HG02840 (cell line): ENCODE measurements at regions not wholly inside any gene's neighbourhood (a gene's known extent, or its start where the extent isn't known, plus 50 kb on each side); places are given as distances from the start of the nearest gene placed in this dataset.

Experiments
- ATAC-seq: cut with Tn5 transposase; IDR thresholded peaks from one replicate; pipeline ENCODE4 v1.9.1; 2021; ENCODE audit warnings: mild to moderate bottlenecking, moderate library complexity, moderate number of reproducible peaks; ENCODE audit not compliant: unreplicated experiment, low FRiP score

DNA sequence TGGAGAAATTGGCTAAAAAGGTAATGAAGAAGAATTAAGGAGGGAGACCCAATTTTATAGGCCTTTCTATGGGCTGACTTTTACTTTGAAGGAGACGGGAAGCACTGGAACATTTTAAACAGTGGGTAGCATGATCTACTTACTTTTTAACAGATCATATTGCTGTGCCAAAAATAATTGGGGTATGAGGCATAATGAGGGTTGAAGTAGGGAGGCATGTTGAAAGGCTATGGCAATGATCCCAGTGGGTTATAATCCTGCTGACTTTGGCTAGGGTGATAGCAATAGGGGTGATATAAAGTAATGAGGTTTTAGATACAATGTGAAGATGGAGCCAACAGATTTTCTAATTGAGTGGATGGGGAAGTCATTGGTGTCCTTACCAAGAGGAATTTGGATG, 73.2 kb downstream of the GPR37 start:
- ATAC-seq = no peak

DNA sequence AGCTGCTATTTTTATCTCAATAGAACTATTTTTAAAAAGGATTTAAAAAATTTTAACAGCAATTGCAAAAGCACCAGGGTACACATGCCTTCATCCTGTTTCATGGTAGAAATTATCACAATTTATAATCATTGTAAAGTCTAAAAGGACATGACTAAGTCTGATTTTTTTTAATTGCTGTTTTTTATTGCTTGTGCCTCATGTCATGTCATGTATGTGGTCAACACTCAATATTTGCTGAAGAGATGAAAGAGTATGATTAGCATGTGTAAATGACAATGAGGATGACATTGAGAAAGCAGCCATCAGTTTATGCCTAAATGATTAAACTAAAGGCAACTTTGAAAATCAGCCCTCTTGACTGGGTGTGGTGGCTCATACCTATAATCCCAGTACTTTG, 74.8 kb downstream of the GPR37 start:
- ATAC-seq = no peak

DNA sequence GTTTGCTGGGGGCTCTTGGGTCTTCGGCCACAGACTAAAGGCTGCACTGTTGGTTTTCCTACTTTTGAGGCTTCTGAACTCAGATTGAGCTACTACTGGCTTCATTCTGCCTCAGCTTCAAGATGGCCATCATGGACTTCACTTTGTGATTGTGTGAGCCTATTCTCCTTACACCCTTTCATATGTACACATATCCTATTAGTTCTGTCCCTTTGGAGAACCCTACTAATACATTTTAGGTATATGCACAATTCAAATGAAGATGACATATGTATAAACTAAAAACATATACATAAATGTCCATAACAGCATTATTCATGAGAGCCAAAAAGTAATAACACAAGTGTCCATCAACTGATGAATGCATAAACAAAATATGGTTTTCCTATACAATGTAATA, 75.7 kb downstream of the GPR37 start:
- no peak for ATAC-seq

DNA sequence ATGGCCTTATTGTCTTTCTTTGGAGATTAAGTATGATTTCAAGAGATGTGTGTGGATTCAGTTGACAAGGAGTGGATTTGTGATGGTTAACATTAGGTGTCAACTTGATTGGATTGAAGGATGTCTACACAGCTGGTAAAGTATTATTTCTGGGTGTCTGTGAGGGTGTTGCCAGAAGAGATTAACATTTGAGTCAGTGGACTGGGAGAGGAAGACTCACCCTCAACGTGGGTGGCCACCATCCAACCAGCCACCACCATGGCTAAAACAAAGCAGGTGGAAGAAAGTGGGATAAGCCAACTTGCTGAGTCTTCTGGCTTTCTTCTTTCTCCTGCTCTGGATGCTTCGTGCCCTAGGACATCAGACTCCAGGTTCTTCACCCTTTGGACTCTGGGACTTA, 76.1 kb downstream of the GPR37 start:
- ATAC-seq = no peak

DNA sequence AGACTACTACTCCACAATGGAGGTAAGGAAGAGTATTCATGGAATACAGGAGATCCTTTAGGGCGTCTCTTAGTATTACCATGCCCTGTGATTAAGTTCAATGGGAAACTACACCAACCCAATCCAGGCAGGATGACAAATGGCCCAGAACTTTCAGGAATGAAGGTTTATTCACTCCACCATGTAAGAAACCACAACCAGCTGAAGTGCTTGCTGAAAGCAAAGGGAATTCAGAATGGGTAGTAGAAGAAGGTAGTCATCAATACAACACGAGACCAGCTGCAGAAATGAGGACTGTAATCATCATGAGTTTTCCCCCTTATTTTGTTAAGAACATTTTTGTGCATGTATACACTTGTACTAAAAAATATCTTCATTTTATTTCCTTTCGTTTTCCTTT, 76.6 kb downstream of the GPR37 start:
- ATAC-seq = no peak

DNA sequence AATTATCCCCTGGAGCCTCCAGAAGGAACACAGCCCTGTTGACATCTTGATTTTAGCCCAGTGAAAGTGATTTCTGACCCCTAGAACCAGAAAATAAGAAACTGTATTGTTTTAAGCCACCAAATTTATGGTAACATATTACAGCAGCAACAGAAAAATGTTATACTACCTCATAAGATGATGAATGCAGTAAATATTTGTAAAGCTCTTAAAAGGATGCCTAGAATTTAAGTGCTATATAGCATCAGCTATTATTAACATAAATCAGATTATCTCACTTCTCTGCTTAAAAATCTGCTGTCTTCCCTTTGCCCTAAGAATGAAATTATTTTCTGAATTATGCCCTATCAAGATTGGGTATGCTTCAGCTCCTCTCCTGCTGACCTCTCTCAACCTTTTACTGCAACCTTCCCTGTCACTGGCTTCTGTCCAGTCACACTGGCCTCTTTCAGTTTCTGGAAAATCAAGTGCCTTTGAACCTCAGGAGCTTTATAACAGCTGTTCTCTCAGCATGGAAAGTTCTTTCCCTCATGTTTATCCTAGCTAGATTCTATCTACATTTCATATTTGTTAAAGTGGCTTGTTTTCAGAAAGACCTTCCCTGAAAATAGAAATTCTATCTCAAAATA, 78.9 kb downstream of the GPR37 start:
- no peak for ATAC-seq

DNA sequence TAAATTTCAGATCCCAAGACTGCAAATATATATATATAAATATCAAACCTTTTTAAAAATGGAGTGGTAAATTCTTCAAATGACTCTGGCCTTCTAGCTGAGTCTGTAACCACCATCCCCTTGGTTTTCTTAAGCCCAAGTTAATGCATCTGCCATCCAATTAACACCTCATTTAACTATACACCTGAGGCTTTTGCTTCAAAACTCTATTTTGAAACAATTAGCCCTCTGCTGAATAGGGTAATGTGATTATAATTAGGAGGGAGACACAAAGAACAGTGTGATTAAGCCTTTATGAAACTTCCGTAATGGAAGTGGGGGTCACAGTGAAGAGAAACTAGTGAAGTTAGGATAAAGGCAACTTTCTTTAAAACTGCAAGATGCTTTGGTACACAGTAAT, 83.6 kb downstream of the GPR37 start:
- ATAC-seq = no peak

DNA sequence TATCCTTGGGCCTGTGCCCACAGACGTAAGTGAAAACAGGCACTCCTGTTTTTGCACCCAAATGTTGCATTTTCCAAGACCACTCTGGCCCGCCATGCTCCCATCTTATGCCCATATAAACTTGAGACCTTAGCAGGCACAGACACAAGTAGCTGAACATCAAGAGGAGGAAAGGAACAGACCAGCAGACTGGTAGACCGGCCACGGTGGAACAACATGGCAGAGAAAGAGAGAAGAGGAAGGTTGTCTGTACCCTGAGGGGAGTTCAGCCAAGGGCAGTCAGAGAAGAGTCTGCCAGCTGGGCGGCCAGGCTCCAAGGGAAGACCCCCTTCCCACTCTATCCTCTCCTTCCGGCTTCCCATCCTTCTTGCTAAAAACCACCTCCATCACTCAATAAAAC, 85.3 kb downstream of the GPR37 start:
- no peak for ATAC-seq

DNA sequence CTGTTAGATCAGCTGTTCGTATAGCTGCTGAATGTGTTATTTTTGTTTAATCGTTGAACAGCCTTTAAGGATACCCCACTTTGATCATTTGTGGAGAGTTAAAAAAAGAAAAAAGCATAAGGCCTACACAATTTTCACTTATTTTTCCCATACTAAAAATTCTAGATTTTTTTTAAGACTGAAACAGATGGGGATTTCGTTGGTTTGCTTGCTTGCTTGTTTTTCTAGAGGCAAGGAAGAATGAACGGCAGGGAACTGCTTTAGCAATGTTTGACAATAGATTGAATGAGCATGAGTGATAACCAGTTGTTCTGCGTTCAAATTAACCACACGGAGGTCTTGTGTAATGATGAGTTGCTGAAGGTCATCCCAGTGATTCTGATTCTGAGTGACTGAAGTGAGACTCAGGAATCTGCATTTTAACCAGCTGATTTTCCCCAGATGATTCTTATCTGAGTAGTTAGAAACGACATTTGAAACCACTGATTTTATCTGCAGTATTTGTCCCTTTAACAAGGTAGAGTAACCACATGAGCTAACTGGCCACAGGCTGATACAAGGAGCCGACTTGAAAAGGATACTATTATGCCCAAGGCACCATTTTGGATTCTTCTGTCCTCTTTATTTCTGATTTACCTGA, 85.9 kb downstream of the GPR37 start:
- no peak for ATAC-seq

DNA sequence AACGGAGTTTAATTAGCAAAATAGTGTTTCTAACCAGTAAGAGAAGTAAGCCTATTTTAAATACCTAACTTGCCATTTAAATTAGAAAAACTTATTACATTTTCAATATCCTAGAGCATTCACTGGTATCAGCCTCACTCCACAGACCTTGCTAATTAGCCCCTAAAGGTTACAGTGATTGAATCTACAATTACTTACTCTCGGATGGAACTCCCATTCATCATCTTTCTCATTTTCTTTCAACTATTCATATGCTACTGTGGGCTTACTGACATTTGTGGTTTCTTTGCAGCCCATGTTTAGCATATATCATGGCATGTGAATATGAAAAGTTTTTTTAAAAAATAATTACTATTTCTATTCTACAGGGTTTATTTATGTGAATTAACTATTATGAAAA, 86.4 kb downstream of the GPR37 start:
- no peak for ATAC-seq

DNA sequence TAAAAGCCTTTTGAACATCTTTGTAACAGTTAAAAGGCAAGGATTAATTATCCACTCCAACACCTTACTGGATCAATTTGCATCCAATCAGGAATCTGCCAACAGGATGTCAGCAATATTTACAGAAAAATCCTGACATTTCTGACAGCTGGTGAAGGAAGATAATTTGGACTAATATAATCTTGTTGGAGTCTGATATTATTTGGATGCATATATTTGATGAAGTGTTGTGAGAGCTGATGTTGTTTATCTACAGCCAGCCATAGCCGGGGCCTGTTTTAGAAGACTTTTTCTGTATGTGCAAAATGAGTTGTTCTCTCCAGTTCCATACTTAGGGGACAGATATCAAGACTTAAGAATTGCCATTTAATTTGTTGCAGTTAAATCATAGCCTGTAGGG, 91.1 kb downstream of the GPR37 start:
- ATAC-seq = no peak

DNA sequence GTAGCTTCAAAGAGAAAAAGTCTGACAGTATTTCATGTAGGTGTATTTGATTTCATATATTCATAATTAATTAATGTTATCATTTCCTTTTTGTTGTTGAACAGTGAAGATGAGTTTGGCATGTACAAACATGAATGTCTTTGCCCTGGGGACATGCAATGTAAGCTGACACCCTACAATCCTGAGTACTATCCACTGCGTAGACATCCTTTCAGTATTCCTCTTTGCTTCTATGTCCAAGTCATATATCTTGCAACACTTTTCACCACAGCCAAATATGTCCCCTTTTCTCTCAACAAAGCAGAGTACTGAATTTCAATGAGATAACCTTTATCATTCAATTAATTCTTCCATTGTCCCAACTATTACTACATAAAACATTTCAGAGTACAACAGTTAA, 93.6 kb downstream of the GPR37 start:
- no peak for ATAC-seq

DNA sequence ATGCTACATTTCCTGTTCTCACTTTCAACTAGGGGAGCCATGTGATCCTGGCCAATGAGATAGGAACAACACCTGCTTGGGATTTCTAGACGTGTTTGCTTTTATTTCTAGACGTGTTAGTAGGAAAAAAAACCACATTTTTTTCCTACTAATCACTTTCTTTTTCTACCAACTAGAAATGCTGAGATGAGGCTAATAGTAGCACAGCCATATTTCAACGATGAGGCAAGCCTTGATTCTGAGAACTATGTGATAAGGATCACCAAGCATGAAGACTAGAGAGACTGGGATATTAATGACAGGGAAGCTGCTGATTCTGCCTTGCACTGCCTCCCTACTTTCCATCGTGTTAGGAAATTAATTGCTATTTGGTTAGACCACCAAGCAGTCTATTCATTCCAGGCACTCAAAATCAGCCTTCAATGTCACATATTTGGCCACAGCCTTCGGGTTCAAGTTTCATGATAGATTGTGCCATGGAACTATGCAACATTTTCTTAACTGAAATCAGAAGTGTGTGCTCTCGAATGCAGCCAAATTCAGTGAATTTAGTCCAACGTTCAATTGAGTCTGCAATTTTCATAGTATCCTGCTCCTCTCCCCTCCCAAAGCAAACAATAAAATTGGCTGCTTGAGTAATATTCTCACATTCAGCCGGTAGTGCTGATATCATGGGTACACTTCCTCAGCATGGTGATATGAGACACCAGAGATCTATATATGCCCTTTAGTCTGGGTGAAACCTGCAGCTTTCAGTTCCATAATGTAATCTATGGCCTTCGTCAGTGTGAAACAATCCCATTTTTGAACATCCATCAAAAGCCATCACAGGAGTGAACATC, 98.1 kb downstream of the GPR37 start:
- no peak for ATAC-seq

DNA sequence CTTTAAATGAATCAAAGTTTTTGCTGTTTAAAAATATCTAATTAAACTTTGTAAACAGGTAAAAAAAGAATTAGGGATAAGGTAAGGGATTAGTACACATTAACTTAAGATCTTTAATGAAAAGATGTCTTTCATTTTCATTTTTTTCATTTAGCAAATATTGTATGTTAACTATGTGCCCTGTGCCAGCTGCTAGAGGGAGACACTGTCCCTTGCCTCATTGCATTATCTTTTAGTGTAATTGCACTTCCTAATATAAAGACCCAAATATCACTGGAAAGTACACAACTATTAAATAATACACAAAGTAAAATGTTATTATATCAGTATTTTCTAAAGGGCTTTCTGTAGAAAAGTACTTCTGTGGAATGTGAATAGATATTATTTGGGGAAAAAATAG, 102.7 kb downstream of the GPR37 start:
- ATAC-seq = no peak

DNA sequence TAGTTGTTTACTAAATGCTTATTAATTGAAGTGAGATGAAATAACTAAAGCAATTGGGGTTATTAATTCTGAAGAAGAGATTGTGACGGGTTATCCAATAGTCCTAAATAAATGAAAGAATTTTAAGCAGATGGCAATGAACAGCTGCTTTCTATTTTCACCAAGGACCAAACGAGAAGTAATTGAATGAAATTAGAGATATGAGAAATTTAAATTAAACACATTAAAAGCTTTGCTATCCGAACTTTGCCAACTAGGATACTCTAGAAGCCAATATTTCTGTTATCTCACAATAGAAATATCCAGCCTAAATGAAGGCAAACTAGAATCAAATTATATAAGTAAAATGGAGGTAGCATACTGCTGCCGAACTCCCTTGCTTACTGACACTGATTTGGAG, 103.2 kb downstream of the GPR37 start:
- ATAC-seq = no peak

DNA sequence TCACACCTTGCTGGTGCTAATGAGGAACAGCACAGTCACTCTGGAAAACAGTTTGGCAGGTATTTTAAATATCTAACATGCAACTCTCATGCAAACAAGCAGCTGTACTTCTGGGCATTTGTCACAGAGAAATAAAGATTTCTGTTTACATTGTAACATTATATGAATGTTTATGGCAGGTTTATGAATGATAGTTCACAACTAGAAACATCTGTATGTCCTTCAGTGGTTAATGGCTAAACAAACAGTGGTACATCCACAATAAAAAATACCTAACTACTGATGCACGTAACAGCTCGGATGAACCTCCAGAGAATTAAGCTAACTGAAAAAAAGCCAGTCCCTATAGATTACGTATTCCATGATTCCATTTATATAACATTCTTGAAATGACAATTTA, 109.6 kb downstream of the GPR37 start:
- ATAC-seq = no peak

DNA sequence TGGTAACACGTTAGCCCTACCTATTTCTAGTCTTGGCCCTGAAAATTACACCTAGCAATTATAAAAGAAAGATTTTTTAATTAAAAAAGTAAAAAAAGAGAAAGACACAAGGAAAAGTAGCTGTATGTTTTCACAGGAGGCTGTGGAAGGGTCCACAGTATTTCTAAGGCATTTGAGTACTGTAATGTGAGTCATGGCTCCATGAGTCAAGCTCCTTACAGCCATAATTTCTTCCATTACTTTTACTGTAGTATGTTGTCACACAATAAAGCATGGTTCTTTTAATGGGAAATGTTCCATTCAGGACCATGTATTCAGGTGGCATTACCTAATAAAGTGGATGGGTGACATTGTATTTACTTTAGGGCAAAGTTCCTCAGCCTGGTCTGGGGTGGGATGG, 113.4 kb downstream of the GPR37 start:
- no peak for ATAC-seq

DNA sequence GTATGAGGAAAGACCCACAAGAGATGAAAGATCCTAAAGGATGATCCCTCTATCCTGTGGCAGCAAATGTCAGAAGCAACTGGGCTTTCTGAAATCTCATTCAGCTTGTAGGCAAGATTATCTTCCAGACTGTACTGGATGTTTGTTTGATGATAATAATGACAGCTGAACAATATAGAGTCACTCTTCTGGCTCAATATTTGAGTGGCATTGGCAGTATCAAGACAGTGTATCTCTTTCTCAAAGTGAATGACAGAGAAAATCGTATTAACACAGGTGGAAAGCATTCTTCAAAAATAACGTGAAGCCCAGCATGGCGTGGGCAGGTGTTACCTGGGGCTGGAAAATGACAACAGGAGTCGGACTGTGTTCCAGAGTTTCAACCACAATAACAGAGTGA, 114.5 kb downstream of the GPR37 start:
- ATAC-seq = no peak

DNA sequence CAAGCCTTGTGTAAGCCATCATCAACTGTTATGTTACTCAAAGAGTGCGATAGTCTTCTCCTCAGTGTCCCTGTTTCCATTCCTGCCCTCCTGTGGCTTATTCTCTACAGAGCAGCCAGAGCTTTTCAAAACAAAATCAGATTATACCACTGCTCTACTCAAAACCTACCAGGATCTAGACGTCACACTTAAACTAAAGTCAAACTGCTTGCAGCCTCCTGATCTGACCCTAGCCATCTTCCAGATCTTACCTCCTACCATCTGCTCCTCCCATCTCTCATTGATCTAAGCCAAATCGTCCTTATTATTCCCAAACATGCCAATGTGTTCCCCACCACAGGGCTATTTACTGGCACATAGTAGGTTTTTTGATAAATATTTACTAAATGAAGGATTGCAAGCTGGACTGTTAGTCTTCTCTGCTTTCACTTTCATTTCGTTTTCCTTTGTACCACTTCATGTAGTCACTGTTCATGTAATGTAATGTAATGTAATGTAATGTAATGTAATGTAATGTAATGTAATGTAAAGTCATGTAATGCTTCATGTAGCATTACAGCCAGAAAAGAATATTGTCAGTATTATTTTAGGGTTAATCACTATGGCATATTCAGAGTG, 116.1 kb downstream of the GPR37 start:
- no peak for ATAC-seq

DNA sequence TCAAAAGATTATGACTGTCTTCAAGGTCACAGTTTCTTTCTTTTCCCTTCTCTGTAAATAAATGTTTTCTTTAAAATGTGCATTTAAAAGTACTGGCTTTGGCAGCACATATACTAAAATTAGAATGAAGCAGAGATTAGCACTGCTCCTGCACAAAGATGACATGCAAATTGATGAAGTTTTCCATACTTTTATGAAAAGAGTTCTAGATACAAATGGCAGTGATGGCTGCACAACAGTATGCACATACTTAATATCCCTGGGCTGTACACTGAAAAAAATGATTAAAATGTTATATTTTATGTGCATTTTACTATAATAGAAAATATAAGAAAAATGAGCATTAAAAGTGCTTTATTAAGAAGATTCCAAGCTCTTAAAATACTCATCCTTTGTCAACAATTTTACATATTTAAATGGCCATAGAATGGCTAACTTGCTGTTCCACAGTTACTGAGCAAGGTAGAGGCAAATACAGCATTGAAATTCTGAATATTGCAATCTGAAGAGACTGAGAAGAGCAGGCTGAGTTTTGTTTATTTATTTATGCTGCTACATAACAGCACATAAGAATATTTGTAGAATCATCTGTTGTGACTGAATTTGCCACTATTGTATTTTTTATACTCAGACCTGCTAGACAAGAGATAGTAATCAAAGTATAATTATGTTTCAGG, 117.8 kb downstream of the GPR37 start:
- no peak for ATAC-seq

DNA sequence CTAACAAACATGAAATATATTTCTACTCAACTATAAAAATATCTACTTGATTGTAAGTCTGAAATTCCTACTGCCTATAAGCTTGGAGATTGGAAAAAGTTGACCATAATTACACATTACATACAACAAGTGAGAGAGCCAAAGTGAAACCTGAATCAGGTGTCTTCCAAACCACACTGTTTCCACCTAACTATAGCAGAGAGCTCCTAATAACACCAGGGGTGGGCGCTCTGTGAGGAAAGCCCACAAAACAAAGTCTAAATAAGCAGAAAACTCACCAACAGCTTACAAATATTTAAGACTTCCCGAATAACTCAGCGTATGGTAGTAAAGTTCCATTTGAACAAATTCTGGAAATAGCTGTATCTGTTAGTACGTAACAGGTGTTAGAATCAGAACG, 119.9 kb downstream of the GPR37 start:
- no peak for ATAC-seq
